ENCODE measurements at regions not wholly inside any gene's neighbourhood (a gene's known extent, or its start where the extent isn't known, plus 50 kb on each side); places are given as distances from the start of the nearest gene placed in this dataset.

DNA sequence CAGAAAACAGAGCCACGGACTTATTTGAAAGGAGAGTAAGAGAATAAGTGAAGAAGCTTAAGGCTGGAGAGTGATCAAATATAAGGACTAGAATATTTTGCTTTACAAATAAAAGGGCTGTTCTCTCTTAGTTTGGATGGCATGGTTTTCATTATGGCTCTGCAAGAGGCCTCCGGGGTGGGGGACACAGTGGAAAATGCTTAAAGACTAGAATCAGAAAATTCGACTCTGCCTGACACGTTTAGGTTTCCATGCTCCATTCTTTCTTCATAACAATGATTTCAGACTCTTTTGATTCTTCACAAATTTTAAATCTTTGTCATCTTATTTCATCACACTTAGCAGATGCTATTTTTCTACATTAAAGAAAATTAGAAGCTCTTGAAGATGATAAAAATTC lies 632.4 kb upstream of the BOD1L1 start:
- Mint-ChIP-seq H3K9me3 (no peaks in the 10 kb centered on the region), H3K4me1 (peaks cover 9% of the 10 kb centered on the region), H3K36me3 (ENCODE audit: low read depth) (no peaks in the 10 kb centered on the region), H3K4me3 (no peak overlapping the region), H3K27me3 (ENCODE audit: low read depth) (no peaks in the 10 kb centered on the region), H3K27ac (ENCODE audit: unreplicated experiment) (no peak overlapping the region)
- TF ChIP-seq, protein P1, sequence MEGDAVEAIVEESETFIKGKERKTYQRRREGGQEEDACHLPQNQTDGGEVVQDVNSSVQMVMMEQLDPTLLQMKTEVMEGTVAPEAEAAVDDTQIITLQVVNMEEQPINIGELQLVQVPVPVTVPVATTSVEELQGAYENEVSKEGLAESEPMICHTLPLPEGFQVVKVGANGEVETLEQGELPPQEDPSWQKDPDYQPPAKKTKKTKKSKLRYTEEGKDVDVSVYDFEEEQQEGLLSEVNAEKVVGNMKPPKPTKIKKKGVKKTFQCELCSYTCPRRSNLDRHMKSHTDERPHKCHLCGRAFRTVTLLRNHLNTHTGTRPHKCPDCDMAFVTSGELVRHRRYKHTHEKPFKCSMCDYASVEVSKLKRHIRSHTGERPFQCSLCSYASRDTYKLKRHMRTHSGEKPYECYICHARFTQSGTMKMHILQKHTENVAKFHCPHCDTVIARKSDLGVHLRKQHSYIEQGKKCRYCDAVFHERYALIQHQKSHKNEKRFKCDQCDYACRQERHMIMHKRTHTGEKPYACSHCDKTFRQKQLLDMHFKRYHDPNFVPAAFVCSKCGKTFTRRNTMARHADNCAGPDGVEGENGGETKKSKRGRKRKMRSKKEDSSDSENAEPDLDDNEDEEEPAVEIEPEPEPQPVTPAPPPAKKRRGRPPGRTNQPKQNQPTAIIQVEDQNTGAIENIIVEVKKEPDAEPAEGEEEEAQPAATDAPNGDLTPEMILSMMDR (conservative IDR thresholded peaks at IDR 0.05): no peak
- DNase-seq (ENCODE audit: low read depth, low spot score): no peak

DNA sequence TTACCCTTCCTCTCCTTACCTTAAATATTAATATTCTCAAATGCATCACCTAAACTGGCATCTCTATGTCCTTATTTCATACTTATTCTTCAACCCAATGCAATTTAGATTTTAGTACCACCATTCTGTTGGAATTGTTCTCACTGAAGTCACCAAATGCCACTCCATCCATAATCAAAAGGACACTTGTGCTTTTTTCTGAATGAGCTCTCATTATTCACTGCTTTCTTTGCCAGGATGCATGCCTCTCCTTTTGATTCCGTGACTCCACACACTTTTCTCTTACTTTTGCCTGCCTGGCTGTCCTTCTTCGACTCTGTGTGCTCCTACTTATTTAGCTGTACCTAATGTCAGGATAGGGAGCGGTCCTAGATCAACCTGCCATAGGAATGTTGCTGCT lies 633.1 kb upstream of the BOD1L1 start:
- H3K9me3 Mint-ChIP-seq: no peaks in the 10 kb centered on the region
- no peaks in the 10 kb centered on the region for H3K27me3 Mint-ChIP-seq (ENCODE audit: low read depth)
- no peak overlapping the region for H3K27ac Mint-ChIP-seq (ENCODE audit: unreplicated experiment)
- H3K4me3 Mint-ChIP-seq: no peak overlapping the region
- H3K36me3 Mint-ChIP-seq (ENCODE audit: low read depth): no peaks in the 10 kb centered on the region
- peaks cover 9% of the 10 kb centered on the region for H3K4me1 Mint-ChIP-seq
- DNase-seq (ENCODE audit: low read depth, low spot score): no peak
- TF ChIP-seq, protein P1 (conservative IDR thresholded peaks at IDR 0.05): no peak

DNA sequence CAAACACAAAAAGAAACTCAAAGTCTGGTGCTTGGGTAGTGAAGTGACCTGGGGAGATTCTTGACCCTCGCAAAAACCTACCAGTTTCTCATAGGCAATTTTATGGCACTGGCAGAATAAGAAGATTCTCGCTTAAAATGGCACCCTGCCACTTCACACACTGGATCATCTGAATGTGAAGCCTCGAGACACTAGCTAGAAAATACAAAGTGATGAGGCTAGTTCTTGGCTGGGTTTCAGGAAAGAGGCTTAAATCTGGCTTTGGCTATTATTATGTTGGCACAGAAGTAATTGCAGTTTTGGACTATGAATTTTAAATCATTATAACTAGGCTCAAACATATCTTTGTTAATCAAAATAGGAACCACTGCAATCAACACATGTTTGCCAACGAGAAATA lies 634.7 kb upstream of the BOD1L1 start:
- Mint-ChIP-seq H3K27me3 (ENCODE audit: low read depth) (no peaks in the 10 kb centered on the region), H3K4me1 (peaks cover 9% of the 10 kb centered on the region), H3K4me3 (no peak overlapping the region), H3K27ac (ENCODE audit: unreplicated experiment) (no peak overlapping the region), H3K36me3 (ENCODE audit: low read depth) (no peaks in the 10 kb centered on the region), H3K9me3 (no peaks in the 10 kb centered on the region)
- DNase-seq (ENCODE audit: low read depth, low spot score): no peak
- TF ChIP-seq, protein P1 (conservative IDR thresholded peaks at IDR 0.05): no peak

DNA sequence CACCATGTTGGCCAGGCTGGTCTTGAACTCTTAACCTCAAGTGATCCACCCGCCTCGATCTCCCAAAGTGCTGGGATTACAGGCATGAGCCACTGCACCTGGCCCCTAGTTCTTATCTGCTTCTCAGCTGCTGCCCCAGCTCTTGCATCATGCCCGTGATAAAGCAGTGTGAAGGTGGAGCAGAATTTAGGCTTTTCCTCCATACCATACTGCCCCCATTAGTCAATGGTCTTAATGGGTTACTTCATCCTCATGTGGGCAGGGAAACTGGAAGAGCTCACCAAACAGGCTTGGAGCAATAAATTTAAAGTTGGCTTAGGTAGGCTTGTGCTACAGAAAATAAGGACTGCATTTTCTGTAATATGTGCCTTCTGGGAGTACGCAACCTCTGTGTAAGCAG lies 636.9 kb upstream of the BOD1L1 start:
- Mint-ChIP-seq H3K27me3 (ENCODE audit: low read depth) (no peaks in the 10 kb centered on the region), H3K9me3 (no peaks in the 10 kb centered on the region), H3K4me3 (no peak overlapping the region), H3K4me1 (peaks cover 5% of the 10 kb centered on the region), H3K27ac (ENCODE audit: unreplicated experiment) (no peak overlapping the region), H3K36me3 (ENCODE audit: low read depth) (no peaks in the 10 kb centered on the region)
- no peak for DNase-seq (ENCODE audit: low read depth, low spot score)
- TF ChIP-seq, protein P1 (conservative IDR thresholded peaks at IDR 0.05): no peak

DNA sequence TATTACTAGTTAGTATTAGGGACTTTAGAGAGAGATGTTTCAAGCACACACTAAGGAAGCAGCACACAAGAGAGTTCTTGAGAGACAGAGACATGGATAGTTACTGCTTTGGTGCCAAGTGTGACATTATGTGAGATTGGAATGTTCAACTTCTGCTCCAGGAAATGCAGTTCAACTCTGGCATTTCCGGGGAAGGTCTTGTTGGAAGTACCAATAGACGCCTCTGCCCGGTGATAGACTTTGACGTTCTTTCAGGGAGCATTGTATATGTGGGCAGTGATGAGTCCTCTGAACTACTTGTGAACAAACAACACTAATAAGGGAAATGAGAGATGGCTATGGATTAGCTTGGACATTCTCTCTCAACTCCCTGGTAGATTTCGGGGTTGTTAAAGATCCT lies 638.1 kb upstream of the BOD1L1 start:
- no peaks in the 10 kb centered on the region for H3K9me3 Mint-ChIP-seq
- no peaks in the 10 kb centered on the region for H3K36me3 Mint-ChIP-seq (ENCODE audit: low read depth)
- H3K27ac Mint-ChIP-seq (ENCODE audit: unreplicated experiment): no peak overlapping the region
- no peak overlapping the region for H3K4me3 Mint-ChIP-seq
- H3K27me3 Mint-ChIP-seq (ENCODE audit: low read depth): no peaks in the 10 kb centered on the region
- no peak for DNase-seq (ENCODE audit: low read depth, low spot score)
- H3K4me1 Mint-ChIP-seq: peaks cover 2% of the 10 kb centered on the region
- TF ChIP-seq, protein P1 (conservative IDR thresholded peaks at IDR 0.05): no peak
